ENCODE measurements at regions not wholly inside any gene's neighbourhood (a gene's known extent, or its start where the extent isn't known, plus 50 kb on each side); places are given as distances from the start of the nearest gene placed in this dataset.

GRCh38 chr21:41667136-41667535 lies 99.7 kb downstream of the RIPK4 start:
- TF ChIP-seq CTCF (conservative IDR thresholded peaks at IDR 0.05 in 1 of 2, IDR thresholded peaks at IDR 0.05 in 1 of 2; ENCODE audit: low read depth in 1 of 2, low read length in 2 of 2) (no peak), EZH2 (IDR thresholded peaks at IDR 0.05; ENCODE audit: low read length, missing control alignments) (no peak)

All from fibroblast of lung (primary cell).